NCI-H1105 treated with DMSO at 0.1 percent for 48 hours (cell line): ENCODE measurements at regions not wholly inside any gene's neighbourhood (a gene's known extent, or its start where the extent isn't known, plus 50 kb on each side); places are given as distances from the start of the nearest gene placed in this dataset.

ENCODE experiments used
- DNase-seq: peaks from one replicate; lab custom pipeline; 2025; lab: John Stamatoyannopoulos, UW

- no peak for DNase-seq
Observed at GRCh38 chr6:12585497-12585958, 131.0 kb upstream of the PHACTR1 start.

- no peak for DNase-seq
Observed at GRCh38 chr6:12586721-12587480, 129.7 kb upstream of the PHACTR1 start.

GRCh38 chr6:12590901-12591300 lies 125.7 kb upstream of the PHACTR1 start:
- no peak for DNase-seq

DNA sequence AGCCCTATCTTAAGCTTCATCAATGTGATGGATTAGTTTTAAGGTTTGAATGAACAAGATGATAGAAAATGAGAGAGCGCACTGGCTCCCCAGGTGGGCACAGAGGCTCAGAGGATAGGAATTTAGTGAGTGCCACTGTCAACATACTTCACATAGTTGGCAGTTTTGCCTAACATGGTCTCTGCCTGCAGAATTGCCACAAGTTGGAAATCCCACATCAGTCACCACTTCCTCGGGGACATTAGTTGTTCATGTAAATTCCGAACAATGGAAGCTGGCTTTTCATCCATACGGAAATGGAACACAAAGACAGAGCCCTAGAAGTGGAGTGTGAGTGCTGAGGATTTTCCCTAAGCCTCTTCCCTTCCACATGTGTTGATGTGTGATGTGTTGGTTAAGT lies 123.9 kb upstream of the PHACTR1 start:
- no peak for DNase-seq

GRCh38 chr6:12593771-12594529 lies 122.6 kb upstream of the PHACTR1 start:
- no peak for DNase-seq

DNA sequence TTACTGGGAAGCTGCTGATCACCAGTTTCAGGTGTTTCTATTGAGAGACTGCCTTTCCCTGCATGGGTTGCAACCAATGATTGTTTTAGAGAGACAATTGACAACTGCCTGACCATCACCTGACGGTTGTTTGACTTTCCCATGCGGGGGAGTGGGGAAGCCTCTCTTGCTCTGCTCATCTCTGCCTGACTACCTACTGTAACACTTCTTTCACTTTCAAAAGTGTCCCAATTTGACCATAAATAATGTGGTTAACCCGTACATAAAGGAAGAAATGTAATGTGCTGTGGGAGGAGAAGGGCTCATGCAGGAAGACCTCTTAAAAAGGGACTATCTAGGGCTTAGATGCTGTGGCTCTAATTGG lies 122.1 kb upstream of the PHACTR1 start:
- DNase-seq = no peak

GRCh38 chr6:12595161-12595811 lies 121.3 kb upstream of the PHACTR1 start:
- DNase-seq = no peak

DNA sequence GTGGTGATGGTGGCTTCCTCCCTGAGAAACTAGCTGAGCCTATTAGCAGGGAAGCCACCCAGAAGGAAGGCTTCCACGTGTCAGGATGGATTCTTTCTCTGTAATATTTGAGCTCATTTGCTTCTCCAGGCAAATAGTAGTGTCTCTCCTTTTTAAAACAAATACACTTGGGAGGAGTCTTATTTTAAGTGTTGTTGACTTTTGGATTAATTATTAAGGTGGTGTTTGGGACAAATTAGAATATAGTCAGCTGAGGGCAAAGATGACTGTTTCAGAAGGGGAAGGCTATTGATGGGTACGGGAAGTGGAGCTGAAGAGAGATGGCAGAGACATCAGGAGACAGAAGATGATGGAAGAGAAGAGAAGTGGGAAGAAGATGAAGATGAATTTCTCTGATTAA lies 119.8 kb upstream of the PHACTR1 start:
- DNase-seq = no peak

GRCh38 chr6:12598919-12599318 lies 117.6 kb upstream of the PHACTR1 start:
- no peak for DNase-seq

DNA sequence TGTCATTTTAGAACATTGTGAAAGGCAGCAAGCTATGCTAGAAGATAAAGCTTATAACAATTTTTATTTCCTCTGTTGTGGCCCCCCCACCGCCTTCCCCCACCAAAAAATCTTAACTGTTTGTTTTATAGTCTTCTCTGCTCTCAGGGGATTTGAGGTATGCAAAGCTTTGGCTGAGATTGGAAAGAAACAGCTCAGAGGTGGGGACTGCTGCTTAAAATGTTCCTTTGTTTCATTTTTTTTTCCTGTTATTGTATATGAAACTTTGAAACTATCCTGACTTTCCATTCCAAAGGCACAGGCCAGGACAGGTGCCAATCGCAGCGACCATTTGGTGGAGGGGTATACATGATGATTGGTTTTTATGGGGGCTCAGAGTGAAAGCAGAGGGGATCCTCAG lies 114.7 kb upstream of the PHACTR1 start:
- no peak for DNase-seq

GRCh38 chr6:12602342-12602741 lies 114.2 kb upstream of the PHACTR1 start:
- no peak for DNase-seq

DNA sequence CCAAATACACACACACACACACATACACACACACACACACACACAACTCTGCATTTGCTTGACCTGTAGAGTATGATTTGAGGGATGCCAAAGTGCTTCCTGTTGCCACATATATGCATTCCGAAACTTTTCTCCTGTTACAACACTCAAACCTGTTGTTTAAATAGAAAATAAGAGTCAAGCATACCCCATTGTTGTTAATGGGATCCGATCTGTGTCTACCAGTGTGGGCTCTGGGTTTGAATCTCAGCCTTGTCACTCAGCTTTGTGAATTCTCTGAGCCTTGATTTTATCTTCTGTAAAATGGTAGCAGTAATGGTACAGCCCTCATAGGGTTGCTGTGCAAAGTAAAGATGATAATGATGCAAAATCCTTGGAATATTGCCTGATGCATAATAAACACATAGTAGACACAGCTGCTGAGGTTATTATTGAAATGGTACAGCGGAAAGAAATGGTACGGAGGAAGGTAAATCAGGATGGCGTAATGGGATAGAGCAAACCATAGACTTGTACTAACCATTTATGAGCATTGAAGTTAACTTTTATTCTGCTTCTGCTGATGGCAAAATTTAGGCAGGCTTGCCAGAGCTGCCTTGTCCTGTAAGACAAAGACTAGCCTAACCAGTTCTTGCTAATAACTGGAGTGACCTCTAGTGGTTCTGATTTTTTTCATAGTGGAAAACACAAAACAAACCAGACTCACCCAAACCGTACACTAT lies 113.5 kb upstream of the PHACTR1 start:
- DNase-seq = peak; percentile 46

GRCh38 chr6:12603673-12604049 lies 112.9 kb upstream of the PHACTR1 start:
- no peak for DNase-seq

- peak; percentile 85 for DNase-seq
Observed at GRCh38 chr6:12605888-12606345, 110.7 kb upstream of the PHACTR1 start.

DNA sequence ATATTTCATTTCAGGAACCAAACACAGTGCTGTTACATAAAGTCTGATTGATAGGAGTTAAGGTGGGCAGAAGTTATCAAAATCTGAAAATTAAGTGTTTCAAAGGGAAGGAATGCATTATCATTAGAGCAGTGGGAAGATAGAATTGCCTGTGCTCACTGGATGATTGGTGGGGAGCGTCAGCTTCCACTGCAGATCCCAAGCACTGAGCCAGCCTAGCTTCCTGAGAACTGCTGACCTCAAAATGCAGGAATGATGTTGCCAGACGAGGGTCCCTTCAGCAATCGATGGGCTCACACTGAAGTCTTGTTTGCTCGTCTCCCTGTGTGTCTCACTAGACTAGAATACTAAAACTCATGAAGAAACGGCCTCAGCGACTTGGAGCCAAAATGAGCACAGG lies 110.0 kb upstream of the PHACTR1 start:
- no peak for DNase-seq

- no peak for DNase-seq
Observed at GRCh38 chr6:12608016-12608860, 108.3 kb upstream of the PHACTR1 start.

- no peak for DNase-seq
Observed at GRCh38 chr6:12608874-12609273, 107.7 kb upstream of the PHACTR1 start.

DNA sequence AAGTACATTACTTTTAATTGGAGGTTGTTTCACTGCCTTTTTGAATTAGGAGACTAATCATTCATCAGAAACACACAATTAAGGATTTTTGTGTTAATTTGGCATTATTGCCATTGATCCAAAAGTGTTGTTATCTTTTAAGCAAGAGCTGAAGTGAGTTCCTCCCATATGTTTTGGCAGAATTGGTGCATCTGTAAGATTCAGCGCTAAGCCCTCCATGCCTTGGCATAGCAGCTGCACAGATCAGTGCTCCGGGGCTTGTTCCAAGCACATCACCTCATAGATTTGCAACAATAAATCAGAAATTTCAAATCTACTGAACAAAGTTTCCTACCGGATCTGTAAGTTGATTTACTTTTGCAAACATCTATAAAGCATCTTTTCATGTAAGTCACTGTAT lies 106.8 kb upstream of the PHACTR1 start:
- DNase-seq = no peak

- DNase-seq = no peak
Observed at GRCh38 chr6:12610862-12611261, 105.7 kb upstream of the PHACTR1 start.

DNA sequence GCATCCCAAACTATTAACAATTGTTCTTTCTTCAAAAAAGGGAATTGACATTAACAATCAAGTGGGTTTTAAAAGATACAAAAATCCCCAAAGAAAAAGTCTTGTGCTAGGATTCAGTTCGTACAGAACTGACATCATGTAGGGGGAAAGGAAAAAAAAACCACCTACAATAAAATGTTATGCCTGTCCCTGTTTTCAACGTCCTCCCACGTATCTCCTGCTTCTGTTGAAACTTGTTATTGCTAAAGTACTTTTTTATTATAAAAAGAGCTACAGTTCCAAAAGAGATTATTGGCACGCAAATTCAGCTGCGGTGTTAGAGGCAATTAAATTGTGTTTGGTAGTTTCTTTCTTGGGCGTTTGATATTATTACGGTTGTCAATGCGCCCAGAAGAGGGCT lies 102.8 kb upstream of the PHACTR1 start:
- DNase-seq = no peak

DNA sequence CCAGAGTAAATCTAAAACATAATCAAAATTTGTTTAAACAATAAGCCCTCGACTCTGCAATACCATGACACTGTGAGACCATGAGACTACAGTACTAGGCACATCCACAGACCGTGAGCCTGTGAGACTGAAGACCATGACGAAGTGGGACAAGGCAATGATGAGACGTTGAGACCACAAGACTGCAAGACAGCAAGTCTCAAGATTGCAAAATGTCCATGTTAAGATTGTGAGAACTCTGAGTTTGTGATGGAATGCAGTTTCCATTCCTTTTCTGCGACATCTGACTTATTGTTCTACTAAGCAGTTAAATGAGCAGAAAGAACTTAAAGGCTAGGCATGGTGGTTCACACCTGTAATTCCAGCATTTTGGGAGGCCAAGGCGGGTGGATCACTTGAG lies 102.1 kb upstream of the PHACTR1 start:
- DNase-seq = no peak
